OCI-LY3 (cell line): ENCODE measurements at regions not wholly inside any gene's neighbourhood (a gene's known extent, or its start where the extent isn't known, plus 50 kb on each side); places are given as distances from the start of the nearest gene placed in this dataset.

Experiments used
- EZH2phosphoT487 ChIP-seq: fragments of 200-600 bp; shearing (Covaris generic); IDR thresholded peaks from 2 replicates; pipeline ENCODE4 v1.6.1; 2018; ENCODE audit warnings: antibody characterized with exemption, mixed run types, low read depth
- TF ChIP-seq, protein P1 (sequence below): fragments of 200-600, 300-600 bp; sonication (generic); IDR thresholded peaks from 2 replicates; pipeline ENCODE4 v1.5.1; 2014; ENCODE audit warnings: antibody characterized with exemption, low read length, low read depth

DNA sequence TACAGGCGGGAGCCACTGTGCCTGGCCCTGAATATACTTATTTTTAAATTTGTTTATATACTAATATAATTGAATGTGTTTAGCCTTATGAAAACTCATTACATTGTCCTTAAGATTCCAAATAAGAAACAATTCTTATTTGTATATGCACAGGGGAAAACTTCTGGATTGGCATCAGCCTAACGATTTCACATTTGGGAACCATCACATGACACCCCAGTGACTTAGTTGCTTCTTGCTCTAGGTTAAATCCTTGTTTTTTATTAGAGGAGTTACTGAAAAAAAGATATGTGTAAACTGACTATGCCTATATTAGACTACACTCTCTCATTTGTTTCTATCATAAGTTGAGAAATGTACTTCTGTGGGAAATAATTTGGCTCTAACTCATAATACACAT, 520.2 kb downstream of the SPRY1 start:
- TF ChIP-seq, protein P1, sequence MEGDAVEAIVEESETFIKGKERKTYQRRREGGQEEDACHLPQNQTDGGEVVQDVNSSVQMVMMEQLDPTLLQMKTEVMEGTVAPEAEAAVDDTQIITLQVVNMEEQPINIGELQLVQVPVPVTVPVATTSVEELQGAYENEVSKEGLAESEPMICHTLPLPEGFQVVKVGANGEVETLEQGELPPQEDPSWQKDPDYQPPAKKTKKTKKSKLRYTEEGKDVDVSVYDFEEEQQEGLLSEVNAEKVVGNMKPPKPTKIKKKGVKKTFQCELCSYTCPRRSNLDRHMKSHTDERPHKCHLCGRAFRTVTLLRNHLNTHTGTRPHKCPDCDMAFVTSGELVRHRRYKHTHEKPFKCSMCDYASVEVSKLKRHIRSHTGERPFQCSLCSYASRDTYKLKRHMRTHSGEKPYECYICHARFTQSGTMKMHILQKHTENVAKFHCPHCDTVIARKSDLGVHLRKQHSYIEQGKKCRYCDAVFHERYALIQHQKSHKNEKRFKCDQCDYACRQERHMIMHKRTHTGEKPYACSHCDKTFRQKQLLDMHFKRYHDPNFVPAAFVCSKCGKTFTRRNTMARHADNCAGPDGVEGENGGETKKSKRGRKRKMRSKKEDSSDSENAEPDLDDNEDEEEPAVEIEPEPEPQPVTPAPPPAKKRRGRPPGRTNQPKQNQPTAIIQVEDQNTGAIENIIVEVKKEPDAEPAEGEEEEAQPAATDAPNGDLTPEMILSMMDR, result no peak
- TF ChIP-seq EZH2phosphoT487, result no peak
